OCI-LY7 (cell line): ENCODE measurements at regions not wholly inside any gene's neighbourhood (a gene's known extent, or its start where the extent isn't known, plus 50 kb on each side); places are given as distances from the start of the nearest gene placed in this dataset.

Source experiments
- BruUV-seq: library from RNA; stranded (reverse); fragments of 400-500 nt; replicated peaks from 2 replicates; lab custom pipeline; 2021; lab: Mats Ljungman, UMichigan
- CTCF ChIA-PET: fragments of 300-600 bp; sonication (Branson Sonifier 250); formaldehyde crosslinking; loops from one replicate; lab custom pipeline; 2022; ENCODE audit warnings: antibody characterized with exemption; ENCODE audit not compliant: unreplicated experiment; lab: Charles Lee
- POLR2A ChIA-PET: fragments of 300-600 bp; sonication (Branson Sonifier 250); formaldehyde crosslinking; loops from one replicate; lab custom pipeline; 2022; ENCODE audit warnings: antibody characterized with exemption; lab: Charles Lee
- DNase-seq: peaks from one replicate; pipeline ENCODE4 v3.0.0-alpha.2; 2015; ENCODE audit warnings: low spot score
- H2AFZ ChIP-seq: fragments of 200-600 bp; sonication (generic), shearing (Covaris generic); 2 replicates; pipeline ENCODE4 v1.6.1; 2014; ENCODE audit warnings: mild to moderate bottlenecking, antibody characterized with exemption, low read length, moderate library complexity
- H3K27ac ChIP-seq: fragments of 200-600 bp; sonication (generic); 2 replicates; pipeline ENCODE4 v1.5.1; 2014; ENCODE audit warnings: mixed run types, low read depth, mild to moderate bottlenecking, moderate library complexity, low read length, inconsistent platforms; ENCODE audit not compliant: poor library complexity, severe bottlenecking
- H3K36me3 ChIP-seq: fragments of 200-600 bp; sonication (generic); 2 replicates; pipeline ENCODE4 v1.6.1; 2014; ENCODE audit warnings: mild to moderate bottlenecking, antibody characterized with exemption, low read length, moderate library complexity, mixed read lengths; ENCODE audit not compliant: insufficient read depth
- H3K4me1 ChIP-seq: fragments of 200-600 bp; sonication (generic); 2 replicates; pipeline ENCODE4 v1.5.1; 2014; ENCODE audit warnings: mild to moderate bottlenecking, low read length; ENCODE audit not compliant: insufficient read depth, poor library complexity, severe bottlenecking
- H3K4me2 ChIP-seq: fragments of 200-600 bp; sonication (generic); 2 replicates; pipeline ENCODE4 v1.6.1; 2014; ENCODE audit warnings: mild to moderate bottlenecking, low read length
- H3K4me3 ChIP-seq: fragments of 200-600 bp; sonication (generic); 2 replicates; pipeline ENCODE4 v1.5.1; 2014; ENCODE audit warnings: mild to moderate bottlenecking, low read depth, low read length; ENCODE audit not compliant: poor library complexity, severe bottlenecking
- H3K79me2 ChIP-seq: fragments of 200-600 bp; sonication (generic); 2 replicates; pipeline ENCODE4 v1.6.1; 2016; ENCODE audit warnings: low read depth, mild to moderate bottlenecking, low read length, moderate library complexity, mixed read lengths; ENCODE audit not compliant: insufficient read depth
- H3K9me2 ChIP-seq: fragments of 200-600 bp; sonication (generic); 2 replicates; pipeline ENCODE4 v1.6.1; 2016; ENCODE audit warnings: mild to moderate bottlenecking, low read length, mixed read lengths; ENCODE audit not compliant: insufficient read depth
- H3K9me3 ChIP-seq: fragments of 200-600 bp; sonication (generic); 2 replicates; pipeline ENCODE4 v1.6.1; 2014; ENCODE audit warnings: mild to moderate bottlenecking, mixed run types, low read length, mixed read lengths
- H4K20me1 ChIP-seq: fragments of 200-600 bp; sonication (generic); 2 replicates; pipeline ENCODE4 v1.6.1; 2014; ENCODE audit warnings: mild to moderate bottlenecking, antibody characterized with exemption, low read length, moderate library complexity, mixed read lengths; ENCODE audit not compliant: insufficient read depth
- EZH2phosphoT487 ChIP-seq: fragments of 200-600 bp; sonication (generic); IDR thresholded peaks from 2 replicates; pipeline ENCODE4 v1.6.1; 2018; ENCODE audit warnings: low read depth, borderline replicate concordance, mild to moderate bottlenecking, mixed run types, antibody characterized with exemption, low read length, moderate library complexity, mixed read lengths
- intact Hi-C: fragments of 100-400 bp; cut with micrococcal nuclease; formaldehyde crosslinking; loops from one replicate; pipeline ENCODE4 v1.10.0; 2022; ENCODE audit not compliant: unreplicated experiment
- TF ChIP-seq, protein P1 (sequence below): fragments of 200-600 bp; sonication (generic); conservative IDR thresholded peaks from 2 replicates; pipeline ENCODE4 v1.5.1; 2014; ENCODE audit warnings: mild to moderate bottlenecking, antibody characterized with exemption, low read length, moderate library complexity, mixed read lengths

DNA sequence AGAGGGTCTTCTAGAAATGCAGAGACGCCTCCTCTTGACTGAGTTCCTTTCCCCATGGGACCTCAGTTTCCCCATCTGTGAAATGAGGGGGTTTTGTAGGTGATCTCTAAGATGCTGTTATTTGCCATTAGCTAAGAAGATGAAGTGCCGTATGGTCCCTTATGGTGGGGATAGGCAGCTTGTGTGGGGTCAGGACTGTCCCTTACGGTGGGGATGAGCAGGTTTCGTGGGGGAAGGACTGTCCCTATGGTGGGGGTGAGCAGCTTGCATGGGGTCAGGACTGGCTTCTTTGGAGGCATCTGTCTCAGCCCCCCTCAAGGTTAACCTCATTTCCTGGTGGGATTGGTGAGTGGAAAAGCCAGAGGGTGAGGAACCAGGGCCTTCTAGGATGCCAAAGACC lies 148.3 kb upstream of the GPR26 start:
- Histone ChIP-seq H3K9me3 (no peaks in the 10 kb centered on the region), H4K20me1 (no peaks in the 10 kb centered on the region), H3K36me3 (no peaks in the 10 kb centered on the region), H3K4me1 (peaks cover 5% of the 10 kb centered on the region), H3K4me3 (no peak overlapping the region), H3K79me2 (no peaks in the 10 kb centered on the region), H3K9me2 (no peaks in the 10 kb centered on the region), H3K27ac (no peak overlapping the region), H3K4me2 (no peak overlapping the region), H2AFZ (no peak overlapping the region)
- ChIA-PET POLR2A (no interaction called here), CTCF (no interaction called here)
- no peak for TF ChIP-seq EZH2phosphoT487
- TF ChIP-seq, protein P1, sequence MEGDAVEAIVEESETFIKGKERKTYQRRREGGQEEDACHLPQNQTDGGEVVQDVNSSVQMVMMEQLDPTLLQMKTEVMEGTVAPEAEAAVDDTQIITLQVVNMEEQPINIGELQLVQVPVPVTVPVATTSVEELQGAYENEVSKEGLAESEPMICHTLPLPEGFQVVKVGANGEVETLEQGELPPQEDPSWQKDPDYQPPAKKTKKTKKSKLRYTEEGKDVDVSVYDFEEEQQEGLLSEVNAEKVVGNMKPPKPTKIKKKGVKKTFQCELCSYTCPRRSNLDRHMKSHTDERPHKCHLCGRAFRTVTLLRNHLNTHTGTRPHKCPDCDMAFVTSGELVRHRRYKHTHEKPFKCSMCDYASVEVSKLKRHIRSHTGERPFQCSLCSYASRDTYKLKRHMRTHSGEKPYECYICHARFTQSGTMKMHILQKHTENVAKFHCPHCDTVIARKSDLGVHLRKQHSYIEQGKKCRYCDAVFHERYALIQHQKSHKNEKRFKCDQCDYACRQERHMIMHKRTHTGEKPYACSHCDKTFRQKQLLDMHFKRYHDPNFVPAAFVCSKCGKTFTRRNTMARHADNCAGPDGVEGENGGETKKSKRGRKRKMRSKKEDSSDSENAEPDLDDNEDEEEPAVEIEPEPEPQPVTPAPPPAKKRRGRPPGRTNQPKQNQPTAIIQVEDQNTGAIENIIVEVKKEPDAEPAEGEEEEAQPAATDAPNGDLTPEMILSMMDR: no peak
- DNase-seq: no peak
- BruUV-seq: no TSS peak
- intact Hi-C loops: no loop called here

DNA sequence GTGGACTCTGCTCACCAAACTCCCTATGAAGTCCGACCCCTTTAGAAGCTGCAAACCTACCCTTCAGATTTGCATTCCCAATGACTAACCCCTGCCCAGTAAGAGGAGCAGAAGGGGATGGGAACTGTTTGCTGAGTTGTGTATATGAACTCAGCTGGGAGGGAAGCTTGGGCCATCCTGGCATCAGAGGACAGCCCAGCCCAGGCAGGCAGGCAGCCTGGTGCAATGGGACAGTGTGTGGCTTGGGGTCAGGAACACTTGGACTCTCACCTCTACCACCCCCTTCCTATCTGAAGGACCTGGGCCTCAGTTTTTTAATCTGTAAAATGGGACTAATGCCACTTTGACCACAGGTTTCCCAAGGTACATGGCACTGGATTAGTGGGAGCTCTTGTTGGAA lies 147.4 kb upstream of the GPR26 start:
- Histone ChIP-seq H4K20me1 (no peaks in the 10 kb centered on the region), H3K4me3 (no peak overlapping the region), H3K9me3 (no peaks in the 10 kb centered on the region), H3K4me1 (peaks cover 11% of the 10 kb centered on the region), H3K79me2 (no peaks in the 10 kb centered on the region), H2AFZ (no peak overlapping the region), H3K27ac (no peak overlapping the region), H3K9me2 (no peaks in the 10 kb centered on the region), H3K36me3 (no peaks in the 10 kb centered on the region), H3K4me2 (no peak overlapping the region)
- ChIA-PET POLR2A (no interaction called here), CTCF (no interaction called here)
- no peak for DNase-seq
- BruUV-seq: no TSS peak
- TF ChIP-seq, protein P1: no peak
- no peak for TF ChIP-seq EZH2phosphoT487
- intact Hi-C loops: no loop called here

DNA sequence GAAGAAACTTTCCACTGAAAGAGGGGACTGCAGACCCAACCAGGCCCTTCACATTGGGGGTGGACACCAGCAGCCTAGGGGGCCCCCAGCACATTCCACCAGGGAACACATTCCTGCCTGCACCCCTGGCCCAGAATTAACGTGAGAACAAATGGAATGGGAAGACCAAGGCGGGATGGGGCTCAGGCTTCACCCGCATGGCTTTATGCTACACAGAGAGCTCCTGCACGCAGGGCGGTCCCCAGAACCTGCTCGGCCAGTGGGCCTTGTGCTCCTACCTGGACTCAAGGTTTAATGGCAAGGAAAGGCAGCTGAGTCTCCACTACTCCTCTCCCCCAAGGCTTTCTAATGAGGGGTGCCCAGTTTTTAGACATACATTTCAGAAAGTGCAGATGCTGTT lies 146.3 kb upstream of the GPR26 start:
- H3K9me3 ChIP-seq: no peaks in the 10 kb centered on the region
- H3K9me2 ChIP-seq: no peaks in the 10 kb centered on the region
- no peaks in the 10 kb centered on the region for H3K79me2 ChIP-seq
- no peaks in the 10 kb centered on the region for H4K20me1 ChIP-seq
- intact Hi-C loops: no loop called here
- no TSS peak for BruUV-seq
- CTCF ChIA-PET: no interaction called here
- no peaks in the 10 kb centered on the region for H3K36me3 ChIP-seq
- DNase-seq: no peak
- no peak for TF ChIP-seq EZH2phosphoT487
- TF ChIP-seq, protein P1: no peak
- no peak overlapping the region for H3K27ac ChIP-seq
- no peak overlapping the region for H2AFZ ChIP-seq
- H3K4me3 ChIP-seq: no peak overlapping the region
- no peak overlapping the region for H3K4me2 ChIP-seq
- H3K4me1 ChIP-seq: peaks cover 11% of the 10 kb centered on the region
- POLR2A ChIA-PET: no interaction called here
